Caki2 (cell line): ENCODE measurements at regions not wholly inside any gene's neighbourhood (a gene's known extent, or its start where the extent isn't known, plus 50 kb on each side); places are given as distances from the start of the nearest gene placed in this dataset.
"Not testable (repeated sequence)": the region's sequence is repeated elsewhere in the genome, so short reads cannot be mapped to it uniquely, and the experiment has no call there.

Experiments used
- DNase-seq: peaks from one replicate; pipeline ENCODE4 v3.0.0-alpha.2; 2015; ENCODE audit warnings: low read depth
- in situ Hi-C: cut with HindIII; loops from 2 replicates; pipeline ENCODE4 v1.10.0; 2016; ENCODE audit warnings: low sequenced_read_pairs, low pct_unique_long_range_greater_than_20kb, mixed read lengths

- DNase-seq: peak; percentile 78
- in situ Hi-C loops: no loop called here
These were observed 110.5 kb upstream of the RAP2B start for GRCh38 chr3:153051427-153052095.

- in situ Hi-C loops: no loop called here
- DNase-seq: peak; percentile 78
These were observed 109.9 kb upstream of the RAP2B start for GRCh38 chr3:153052096-153052460.

- in situ Hi-C loops: no loop called here
- DNase-seq: no peak
These were observed 106.8 kb upstream of the RAP2B start for GRCh38 chr3:153055217-153055616.

DNA sequence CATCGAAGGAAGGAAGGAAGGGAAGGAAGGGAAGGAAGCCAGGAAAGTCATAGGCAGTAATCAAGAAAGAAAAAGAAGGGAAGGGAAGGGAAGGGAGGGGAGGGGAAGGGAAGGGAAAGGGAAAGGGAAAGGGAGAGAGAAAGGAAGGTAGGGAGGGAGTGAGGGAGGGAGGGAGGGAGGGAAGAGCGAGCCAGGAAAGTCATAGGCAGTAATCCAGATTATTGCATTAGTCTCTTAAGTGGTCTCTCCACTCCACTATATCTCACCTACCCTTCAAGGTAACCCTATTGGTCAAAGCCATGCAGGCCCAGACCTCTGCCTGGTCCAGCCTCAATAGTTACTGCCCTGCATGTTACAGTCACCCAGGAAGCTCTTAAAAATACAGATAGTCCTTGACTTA, 106.2 kb upstream of the RAP2B start:
- in situ Hi-C loops: no loop called here

GRCh38 chr3:153058031-153058688, 103.9 kb upstream of the RAP2B start:
- in situ Hi-C loops: not testable (repeated sequence)
- DNase-seq: peak; percentile 44

More for the DNA sequence above, 106.2 kb upstream of the RAP2B start:
- DNase-seq: no peak

GRCh38 chr3:153060346-153060745, 101.7 kb upstream of the RAP2B start:
- no peak for DNase-seq
- in situ Hi-C loops: no loop called here

GRCh38 chr3:153061938-153062528, 100.0 kb upstream of the RAP2B start:
- DNase-seq: no peak
- in situ Hi-C loops: no loop called here

DNA sequence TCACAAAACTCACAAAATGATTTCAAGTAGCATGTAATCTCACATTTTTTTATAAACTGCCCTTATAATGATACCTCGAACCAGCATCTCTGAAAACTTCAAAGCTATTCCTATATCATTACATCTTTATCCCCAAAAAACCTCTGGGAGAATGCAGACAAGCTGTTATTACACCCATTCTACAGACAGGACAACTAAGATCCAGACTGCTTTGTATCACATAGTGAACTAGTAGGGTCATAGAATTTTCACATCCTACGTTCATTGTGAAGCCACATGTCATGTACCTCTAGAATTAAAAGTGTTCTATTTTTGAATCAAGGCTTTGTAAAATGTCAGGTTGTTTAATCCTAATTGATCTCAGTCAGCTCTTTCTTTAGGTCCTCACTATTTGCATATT, 98.7 kb upstream of the RAP2B start:
- no peak for DNase-seq
- in situ Hi-C loops: no loop called here

DNA sequence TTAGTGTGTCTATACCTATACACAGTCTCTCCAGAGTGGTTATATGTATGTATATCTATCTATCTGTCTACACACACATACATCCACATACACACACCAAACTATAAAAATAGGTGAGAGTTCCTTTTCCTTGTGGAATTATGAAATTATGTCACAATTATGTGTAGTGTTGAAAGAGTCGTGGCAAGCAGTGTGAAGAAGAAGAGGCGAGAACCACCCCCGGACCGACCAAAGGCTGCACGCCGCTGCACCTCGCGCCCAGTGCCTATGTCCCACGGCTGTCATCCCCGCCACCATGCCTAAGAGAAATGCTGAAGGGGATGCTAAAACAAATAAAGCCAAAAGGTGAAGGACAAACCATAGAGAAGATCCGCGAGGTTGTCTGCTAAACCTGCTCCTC, 95.0 kb upstream of the RAP2B start:
- in situ Hi-C loops: no loop called here
- no peak for DNase-seq

GRCh38 chr3:153069598-153070510, 92.2 kb upstream of the RAP2B start:
- DNase-seq: no peak

DNA sequence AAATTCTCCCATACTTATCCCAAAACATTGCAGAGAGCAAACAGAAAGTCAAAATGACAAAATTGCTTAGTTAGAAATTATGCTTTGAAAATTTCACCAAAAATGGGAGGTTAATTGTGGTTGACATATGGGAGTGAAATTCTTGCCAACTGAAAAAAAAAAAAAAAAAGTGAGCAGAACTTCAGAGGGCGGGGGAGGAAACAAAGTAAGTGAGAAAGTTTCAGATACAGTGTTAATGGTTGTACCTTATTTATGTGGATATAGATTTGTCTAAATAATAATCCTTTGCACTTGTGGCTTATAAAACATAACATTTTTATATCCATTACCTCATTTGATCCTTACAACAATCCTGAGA, 91.5 kb upstream of the RAP2B start:
- in situ Hi-C loops: no loop called here

More at GRCh38 chr3:153069598-153070510, 92.2 kb upstream of the RAP2B start:
- in situ Hi-C loops: no loop called here

DNA sequence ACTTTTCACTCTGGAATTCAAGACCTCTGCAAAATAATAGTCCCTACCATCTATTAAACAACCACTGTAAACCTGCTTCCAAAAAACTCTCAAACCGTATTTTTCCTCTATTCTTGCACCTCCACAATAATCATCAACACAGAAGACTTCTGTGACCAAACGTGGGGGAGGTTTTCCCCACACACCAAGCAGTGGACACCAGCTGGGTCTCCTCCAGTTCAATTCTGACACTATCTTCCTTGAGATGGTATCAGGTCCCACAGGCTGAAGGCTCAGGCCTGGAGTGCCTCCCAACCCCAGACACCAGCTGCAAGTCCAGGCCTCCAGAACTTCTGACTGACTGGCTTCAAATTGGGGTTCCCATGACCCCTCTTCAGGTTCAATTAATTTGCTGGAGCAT, 89.6 kb upstream of the RAP2B start:
- in situ Hi-C loops: no loop called here
- DNase-seq: no peak

More for the DNA sequence above, 91.5 kb upstream of the RAP2B start:
- no peak for DNase-seq

DNA sequence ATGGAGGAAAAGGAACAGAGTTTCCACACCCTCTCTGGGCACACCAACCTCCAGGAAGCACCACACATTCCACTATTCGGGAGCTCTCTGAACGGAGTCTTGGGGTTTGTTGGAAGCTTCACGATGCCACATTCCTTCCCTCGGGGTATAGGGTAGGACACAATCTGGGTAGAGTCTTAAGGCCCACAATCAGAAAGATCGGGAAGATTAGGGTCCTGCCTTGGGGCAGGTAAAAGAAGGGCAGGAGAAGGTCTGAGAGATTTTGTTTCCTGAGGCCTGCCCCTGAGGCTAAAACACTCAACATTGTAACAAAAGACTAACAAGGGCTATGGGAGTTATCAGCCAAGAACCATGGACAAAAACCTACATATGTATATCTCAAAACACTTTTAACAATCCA, 89.2 kb upstream of the RAP2B start:
- no peak for DNase-seq
- in situ Hi-C loops: no loop called here

- DNase-seq: no peak
- in situ Hi-C loops: no loop called here
These were observed 88.4 kb upstream of the RAP2B start for GRCh38 chr3:153073636-153074035.

GRCh38 chr3:153078826-153079225, 83.2 kb upstream of the RAP2B start:
- in situ Hi-C loops: no loop called here
- DNase-seq: no peak

DNA sequence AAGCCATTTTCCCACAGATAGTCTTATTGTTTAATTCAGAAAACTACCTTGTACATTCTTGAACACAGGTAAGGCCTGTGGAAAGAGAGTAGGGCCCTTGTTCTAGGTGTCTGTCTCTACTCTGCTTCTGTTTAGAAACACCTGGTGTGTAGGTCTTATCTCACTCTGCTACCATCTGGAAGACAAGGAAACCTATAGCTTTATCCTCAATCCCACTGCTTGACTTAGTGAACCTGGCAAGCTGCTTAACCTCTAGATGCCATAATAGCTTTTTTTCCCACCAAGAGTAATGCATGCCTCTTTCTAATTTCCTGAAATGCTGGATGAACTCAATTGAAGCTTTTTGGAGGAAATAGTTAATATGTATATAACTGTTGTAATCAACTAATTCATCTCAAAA, 82.6 kb upstream of the RAP2B start:
- in situ Hi-C loops: no loop called here
- DNase-seq: no peak

GRCh38 chr3:153080778-153081240, 81.2 kb upstream of the RAP2B start:
- in situ Hi-C loops: no loop called here
- DNase-seq: no peak

DNA sequence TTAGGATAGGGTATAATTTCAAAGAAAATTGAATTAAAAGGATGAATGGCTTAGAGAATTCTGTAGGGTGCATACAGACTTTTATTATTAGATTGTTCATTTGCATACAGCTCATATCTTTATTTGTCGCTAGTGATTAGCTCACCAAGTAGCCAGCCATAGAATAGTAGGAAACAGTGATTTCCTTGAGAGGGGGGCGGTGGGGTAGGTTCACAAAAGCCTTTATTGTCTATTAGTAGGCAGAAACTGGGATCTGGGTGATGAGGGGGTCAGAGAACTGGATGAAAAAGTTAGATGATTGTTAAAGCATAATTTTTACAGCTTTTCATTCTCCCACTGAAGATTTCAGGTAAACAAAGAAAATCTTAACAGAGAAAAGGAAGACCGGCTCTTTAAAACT, 77.6 kb upstream of the RAP2B start:
- in situ Hi-C loops: no loop called here
- DNase-seq: no peak
